CD4-positive, alpha-beta T cell treated with Interleukin-4 for 1 hour (primary cell): ENCODE measurements at regions not wholly inside any gene's neighbourhood (a gene's known extent, or its start where the extent isn't known, plus 50 kb on each side); places are given as distances from the start of the nearest gene placed in this dataset.

ENCODE experiments used
- DNase-seq, 2 donors: peaks; one replicate each; pipeline ENCODE4 v3.0.0-alpha.2; 2020 to 2022

- no peak for DNase-seq
Measured at GRCh38 chr4:166274136-166274761, 401.2 kb downstream of the TLL1 start.

- DNase-seq, result no peak
Measured at GRCh38 chr4:166274775-166275174, 401.7 kb downstream of the TLL1 start.

- no peak for DNase-seq
Measured at GRCh38 chr4:166277401-166277800, 404.4 kb downstream of the TLL1 start.

GRCh38 chr4:166277853-166278252, 404.8 kb downstream of the TLL1 start:
- no peak for DNase-seq

- no peak for DNase-seq
Measured at GRCh38 chr4:166279261-166279660, 406.2 kb downstream of the TLL1 start.

GRCh38 chr4:166280642-166281041, 407.6 kb downstream of the TLL1 start:
- DNase-seq, result no peak

- no peak for DNase-seq
Measured at GRCh38 chr4:166282081-166282770, 409.2 kb downstream of the TLL1 start.

GRCh38 chr4:166284221-166284620, 411.2 kb downstream of the TLL1 start:
- no peak for DNase-seq

GRCh38 chr4:166290426-166290825, 417.4 kb downstream of the TLL1 start:
- DNase-seq, result no peak

GRCh38 chr4:166293556-166293955, 420.5 kb downstream of the TLL1 start:
- DNase-seq, result no peak

GRCh38 chr4:166301266-166301665, 428.2 kb downstream of the TLL1 start:
- no peak for DNase-seq

GRCh38 chr4:166308647-166309046, 435.6 kb downstream of the TLL1 start:
- DNase-seq, result no peak

GRCh38 chr4:166309286-166309685, 436.2 kb downstream of the TLL1 start:
- DNase-seq, result no peak

- DNase-seq, result no peak
Measured at GRCh38 chr4:166311169-166311568, 438.1 kb downstream of the TLL1 start.

GRCh38 chr4:166312166-166312565, 439.1 kb downstream of the TLL1 start:
- DNase-seq, result no peak

- no peak for DNase-seq
Measured at GRCh38 chr4:166314902-166315301, 441.9 kb downstream of the TLL1 start.

- DNase-seq, result no peak
Measured at GRCh38 chr4:166315721-166316467, 442.9 kb downstream of the TLL1 start.

- no peak for DNase-seq
Measured at GRCh38 chr4:166318810-166319525, 445.9 kb downstream of the TLL1 start.

- no peak for DNase-seq
Measured at GRCh38 chr4:166323250-166323649, 450.2 kb downstream of the TLL1 start.

GRCh38 chr4:166324321-166324720, 451.3 kb downstream of the TLL1 start:
- DNase-seq, result no peak

- DNase-seq, result no peak
Measured at GRCh38 chr4:166335256-166335938, 462.4 kb downstream of the TLL1 start.

- no peak for DNase-seq
Measured at GRCh38 chr4:166341992-166342391, 469.0 kb downstream of the TLL1 start.

- DNase-seq, result no peak
Measured at GRCh38 chr4:166363198-166363597, 490.2 kb downstream of the TLL1 start.
